ACHN (cell line): ENCODE measurements at regions not wholly inside any gene's neighbourhood (a gene's known extent, or its start where the extent isn't known, plus 50 kb on each side); places are given as distances from the start of the nearest gene placed in this dataset.

ENCODE experiments used
- DNase-seq: peaks from one replicate; pipeline ENCODE4 v3.0.0-alpha.2; 2015
- in situ Hi-C: cut with HindIII; loops from 2 replicates; pipeline ENCODE4 v1.10.0; 2017; ENCODE audit warnings: low sequenced_read_pairs, low pct_ligation_motif_present, low pct_unique_long_range_greater_than_20kb

GRCh38 chr11:121696931-121697670 lies 244.3 kb upstream of the SORL1-AS1 start:
- in situ Hi-C loops = no loop called here
- no peak for DNase-seq

DNA sequence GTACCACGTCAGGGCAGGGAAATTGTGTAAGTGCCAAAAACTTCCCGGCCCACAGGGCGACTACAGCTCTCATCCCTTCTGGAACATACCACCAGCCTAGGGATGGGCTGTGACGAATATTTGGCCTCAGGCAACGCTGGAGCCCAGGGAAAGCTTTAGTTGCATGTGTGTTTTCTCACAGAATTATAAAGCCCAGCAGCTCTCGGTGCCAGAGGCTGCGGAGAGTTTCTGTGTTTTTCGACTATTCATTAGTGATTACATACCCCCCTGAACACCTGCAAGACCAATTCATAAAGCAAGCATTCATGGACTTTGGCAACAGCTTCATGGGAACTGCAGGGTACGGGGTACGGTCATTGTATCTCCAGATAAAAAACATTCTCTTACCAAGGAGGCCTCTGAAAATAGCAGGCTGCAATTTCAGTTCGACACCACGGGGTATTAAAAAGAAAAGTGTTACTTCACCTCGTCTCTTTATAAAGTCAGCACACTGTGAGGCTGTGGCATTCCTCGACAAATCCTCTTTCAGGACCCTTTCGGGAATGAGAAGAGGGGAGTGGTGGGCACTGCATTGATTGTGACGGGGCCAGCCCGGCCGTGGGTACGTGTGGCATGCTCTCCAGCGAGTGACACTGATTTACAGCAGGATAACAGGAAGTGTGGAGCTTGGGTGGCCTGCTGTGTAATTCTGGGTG lies 243.6 kb upstream of the SORL1-AS1 start:
- no peak for DNase-seq
- in situ Hi-C loops = no loop called here

GRCh38 chr11:121692236-121692635 lies 239.5 kb upstream of the SORL1-AS1 start:
- DNase-seq = no peak
- in situ Hi-C loops = no loop called here

DNA sequence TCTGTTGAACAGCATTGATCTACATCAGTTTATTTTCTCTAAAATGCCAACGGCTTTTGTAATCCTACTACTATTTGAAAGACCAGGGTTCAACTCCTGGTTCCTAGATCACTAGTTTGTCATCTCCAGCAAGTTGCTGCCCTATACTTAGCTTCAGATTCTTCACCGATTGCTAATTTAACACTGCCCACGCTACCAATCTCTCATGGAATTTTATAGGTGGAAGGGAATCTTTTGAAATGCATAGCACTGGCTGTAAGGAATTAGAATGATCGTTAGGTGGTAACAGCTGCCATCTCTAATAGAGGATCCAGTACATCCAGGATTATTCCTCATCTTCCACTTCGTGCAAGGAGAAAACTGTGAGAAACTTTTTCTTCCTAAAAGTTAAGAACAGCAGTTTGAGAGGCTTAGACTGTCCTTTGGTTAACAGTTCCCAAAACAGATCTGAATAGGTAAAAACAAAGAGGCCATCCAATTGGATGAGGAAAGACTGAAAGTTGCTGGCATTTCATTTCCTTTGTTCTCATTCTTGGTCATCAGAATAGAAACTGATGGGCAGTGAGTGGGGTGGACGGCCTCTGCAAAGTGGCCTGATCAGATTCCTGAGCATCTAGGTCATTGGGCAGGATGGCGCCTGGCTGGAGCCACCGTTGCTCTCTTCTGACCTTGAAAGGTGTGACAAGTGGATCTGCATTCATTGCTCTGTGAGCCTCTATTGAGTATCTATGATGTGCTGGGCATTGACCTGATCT lies 236.3 kb upstream of the SORL1-AS1 start:
- no peak for DNase-seq
- in situ Hi-C loops = no loop called here

DNA sequence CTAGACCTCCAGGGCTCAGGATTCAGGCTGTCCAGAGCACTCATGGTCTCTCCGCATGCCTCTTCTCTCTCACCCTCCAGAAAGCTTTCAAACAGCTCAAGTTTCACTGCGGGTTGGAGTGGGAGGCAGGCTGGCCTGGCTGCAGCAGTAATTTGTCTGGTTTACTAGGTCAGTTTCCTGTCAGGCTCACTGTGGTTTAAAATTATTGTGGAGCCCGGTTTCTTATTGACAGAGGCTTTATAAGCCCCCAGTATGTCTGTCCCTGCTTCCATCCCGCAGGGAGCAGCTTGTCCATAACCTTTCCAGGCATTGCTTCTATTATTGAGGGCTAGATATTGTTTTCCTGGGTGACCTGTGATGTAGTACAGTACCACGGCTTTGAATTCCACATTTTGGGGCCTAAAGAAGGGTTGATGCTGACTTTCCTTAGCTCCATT lies 235.3 kb upstream of the SORL1-AS1 start:
- in situ Hi-C loops = no loop called here
- no peak for DNase-seq

DNA sequence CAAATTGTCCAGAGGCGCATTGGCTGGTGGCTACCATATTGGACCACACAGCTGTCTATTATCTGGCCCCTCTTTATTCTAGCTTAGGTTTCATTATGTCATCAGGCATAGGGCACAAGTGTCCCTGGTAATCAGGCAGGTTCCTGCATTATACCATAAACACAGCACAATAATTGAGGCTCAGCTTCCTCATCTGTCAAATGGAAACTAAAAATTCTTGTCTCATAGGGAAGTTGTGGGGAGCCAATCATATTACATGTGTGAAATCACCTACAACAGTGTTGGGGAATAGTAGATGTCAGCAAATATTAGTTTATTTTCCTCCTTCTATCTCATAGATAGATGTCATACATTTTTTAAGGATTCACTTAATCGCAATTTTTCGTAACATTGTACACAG lies 231.0 kb upstream of the SORL1-AS1 start:
- DNase-seq = no peak
- in situ Hi-C loops = no loop called here
